Breast epithelium (tissue), 3 donors: ENCODE measurements at regions not wholly inside any gene's neighbourhood (a gene's known extent, or its start where the extent isn't known, plus 50 kb on each side); places are given as distances from the start of the nearest gene placed in this dataset.

Source experiments
- POLR2A ChIP-seq: fragments of 450-650 bp; IDR thresholded peaks from one replicate; pipeline ENCODE4 v1.6.1; 2016; ENCODE audit warnings: antibody characterized with exemption, mild to moderate bottlenecking, moderate library complexity
- POLR2AphosphoS5 ChIP-seq, 3 donors: sonication (generic); formaldehyde crosslinking; IDR thresholded peaks; one replicate each; pipeline ENCODE4 v1.6.1; 2017; ENCODE audit warnings: antibody characterized with exemption in 3 of 3
- TF ChIP-seq, protein P1 (sequence below), 3 donors: fragments of 450-650 bp; IDR thresholded peaks; one replicate each; pipeline ENCODE4 v1.5.1; 2016 to 2017; ENCODE audit warnings: antibody characterized with exemption in 3 of 3, mild to moderate bottlenecking in 3 of 3, moderate library complexity in 3 of 3

DNA sequence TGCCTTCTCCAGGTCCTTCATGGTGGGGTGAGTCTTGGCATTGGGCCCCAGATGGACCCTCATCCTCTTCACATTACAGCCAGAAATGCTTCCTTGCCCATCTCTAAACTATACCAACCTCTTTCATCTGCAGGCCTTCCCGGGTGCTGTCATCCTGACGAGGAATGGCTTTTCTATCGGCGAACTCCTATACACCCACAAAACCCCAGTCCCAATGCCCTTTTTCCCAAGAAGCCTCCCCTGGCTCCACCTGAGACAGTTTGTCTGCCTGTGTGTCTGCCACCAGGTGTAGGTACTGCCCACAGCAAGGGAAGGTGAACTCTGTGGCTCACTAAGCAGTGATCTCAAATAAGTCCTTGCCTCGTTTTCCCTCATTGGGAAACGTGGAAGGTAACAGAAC lies 55.3 kb downstream of the PTPRS start:
- TF ChIP-seq, protein P1, sequence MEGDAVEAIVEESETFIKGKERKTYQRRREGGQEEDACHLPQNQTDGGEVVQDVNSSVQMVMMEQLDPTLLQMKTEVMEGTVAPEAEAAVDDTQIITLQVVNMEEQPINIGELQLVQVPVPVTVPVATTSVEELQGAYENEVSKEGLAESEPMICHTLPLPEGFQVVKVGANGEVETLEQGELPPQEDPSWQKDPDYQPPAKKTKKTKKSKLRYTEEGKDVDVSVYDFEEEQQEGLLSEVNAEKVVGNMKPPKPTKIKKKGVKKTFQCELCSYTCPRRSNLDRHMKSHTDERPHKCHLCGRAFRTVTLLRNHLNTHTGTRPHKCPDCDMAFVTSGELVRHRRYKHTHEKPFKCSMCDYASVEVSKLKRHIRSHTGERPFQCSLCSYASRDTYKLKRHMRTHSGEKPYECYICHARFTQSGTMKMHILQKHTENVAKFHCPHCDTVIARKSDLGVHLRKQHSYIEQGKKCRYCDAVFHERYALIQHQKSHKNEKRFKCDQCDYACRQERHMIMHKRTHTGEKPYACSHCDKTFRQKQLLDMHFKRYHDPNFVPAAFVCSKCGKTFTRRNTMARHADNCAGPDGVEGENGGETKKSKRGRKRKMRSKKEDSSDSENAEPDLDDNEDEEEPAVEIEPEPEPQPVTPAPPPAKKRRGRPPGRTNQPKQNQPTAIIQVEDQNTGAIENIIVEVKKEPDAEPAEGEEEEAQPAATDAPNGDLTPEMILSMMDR (IDR thresholded peaks at IDR 0.05): no peak
- TF ChIP-seq POLR2A (no peak), POLR2AphosphoS5 (IDR thresholded peaks at IDR 0.05) (no peak)
